GM12891 (cell line): ENCODE measurements at regions not wholly inside any gene's neighbourhood (a gene's known extent, or its start where the extent isn't known, plus 50 kb on each side); places are given as distances from the start of the nearest gene placed in this dataset.
"Not testable (repeated sequence)": the region's sequence is repeated elsewhere in the genome, so short reads cannot be mapped to it uniquely, and the experiment has no call there.

Experiments
- DNase-seq: peaks from one replicate; pipeline ENCODE4 v3.0.0; 2011; ENCODE audit warnings: low spot score; ENCODE audit not compliant: insufficient read length
- FAIRE-seq: peaks from 2 replicates; lab custom pipeline; 2011; peaks lifted over from hg19 to GRCh38; lab: Jason Lieb, UNC
- PAX5 ChIP-seq: IDR thresholded peaks from 2 replicates; pipeline ENCODE4 v1.6.1; 2011; ENCODE audit warnings: low read length, moderate library complexity, mild to moderate bottlenecking; ENCODE audit not compliant: insufficient read depth, severe bottlenecking
- POLR2A ChIP-seq: IDR thresholded peaks from 2 replicates; pipeline ENCODE4 v1.6.1; 2011; ENCODE audit warnings: low read depth, low read length, control low read depth
- POLR2AphosphoS5 ChIP-seq: IDR thresholded peaks from 2 replicates; pipeline ENCODE4 v1.6.1; 2011; ENCODE audit warnings: low read depth, low read length, control low read depth
- POU2F2 ChIP-seq: IDR thresholded peaks from 2 replicates; pipeline ENCODE4 v1.6.1; 2011; ENCODE audit warnings: low read depth, mild to moderate bottlenecking, control low read depth, low read length, moderate library complexity
- SPI1 ChIP-seq: IDR thresholded peaks from 2 replicates; pipeline ENCODE4 v1.6.1; 2011; ENCODE audit warnings: low read depth, low read length, control low read depth
- TAF1 ChIP-seq: IDR thresholded peaks from 2 replicates; pipeline ENCODE4 v1.6.1; 2011; ENCODE audit warnings: low read depth, low read length, control low read depth

GRCh38 chr3:153503873-153504272, 341.8 kb downstream of the RAP2B start:
- no peak for DNase-seq
- TF ChIP-seq POU2F2 (no peak), TAF1 (no peak), POLR2A (no peak), PAX5 (no peak), POLR2AphosphoS5 (no peak), SPI1 (no peak)
- FAIRE-seq: no peak

- DNase-seq, FAIRE-seq: not testable (repeated sequence)
Observed at GRCh38 chr3:153506205-153506604, 344.2 kb downstream of the RAP2B start.

- not testable (repeated sequence) for DNase-seq, FAIRE-seq
Observed at GRCh38 chr3:153506686-153507085, 344.7 kb downstream of the RAP2B start.

- TF ChIP-seq POU2F2 (no peak), POLR2AphosphoS5 (no peak), PAX5 (no peak), POLR2A (no peak), SPI1 (no peak), TAF1 (no peak)
- FAIRE-seq (no peak), DNase-seq (no peak)
Observed at GRCh38 chr3:153513236-153513635, 351.2 kb downstream of the RAP2B start.

GRCh38 chr3:153528473-153528872, 366.4 kb downstream of the RAP2B start:
- no peak for FAIRE-seq
- no peak for DNase-seq
- no peak for TF ChIP-seq POLR2AphosphoS5
- no peak for TF ChIP-seq POU2F2
- no peak for TF ChIP-seq TAF1
- TF ChIP-seq POLR2A: no peak
- TF ChIP-seq PAX5: no peak
- no peak for TF ChIP-seq SPI1

- FAIRE-seq (no peak), DNase-seq (no peak)
- TF ChIP-seq POLR2AphosphoS5 (no peak), POLR2A (no peak), POU2F2 (no peak), SPI1 (no peak), PAX5 (no peak), TAF1 (no peak)
Observed at GRCh38 chr3:153539263-153539662, 377.2 kb downstream of the RAP2B start.

- TF ChIP-seq POLR2AphosphoS5 (no peak), POLR2A (no peak)
- FAIRE-seq (no peak), DNase-seq (no peak)
Observed at GRCh38 chr3:153545471-153545870, 383.4 kb downstream of the RAP2B start.

- DNase-seq (no peak), FAIRE-seq (no peak)
- TF ChIP-seq POLR2AphosphoS5 (no peak), POLR2A (no peak), PAX5 (no peak), POU2F2 (no peak), SPI1 (no peak), TAF1 (no peak)
Observed at GRCh38 chr3:153547970-153548369, 385.9 kb downstream of the RAP2B start.

- not testable (repeated sequence) for FAIRE-seq, DNase-seq
Observed at GRCh38 chr3:153549686-153550085, 387.7 kb downstream of the RAP2B start.

- TF ChIP-seq POLR2A (no peak), SPI1 (no peak), POLR2AphosphoS5 (no peak), TAF1 (no peak), POU2F2 (no peak), PAX5 (no peak)
- FAIRE-seq (no peak), DNase-seq (no peak)
Observed at GRCh38 chr3:153551536-153552285, 389.7 kb downstream of the RAP2B start.

- FAIRE-seq: no peak
- TF ChIP-seq TAF1: no peak
- TF ChIP-seq POU2F2: no peak
- no peak for TF ChIP-seq SPI1
- TF ChIP-seq POLR2AphosphoS5: no peak
- no peak for TF ChIP-seq PAX5
- no peak for TF ChIP-seq POLR2A
Observed at GRCh38 chr3:153552887-153553604, 391.0 kb downstream of the RAP2B start.

GRCh38 chr3:153553605-153553945, 391.5 kb downstream of the RAP2B start:
- FAIRE-seq (no peak), DNase-seq (no peak)
- TF ChIP-seq POLR2A: no peak
- no peak for TF ChIP-seq PAX5
- TF ChIP-seq SPI1: no peak
- no peak for TF ChIP-seq POU2F2
- TF ChIP-seq POLR2AphosphoS5: no peak
- TF ChIP-seq TAF1: no peak

More at GRCh38 chr3:153552887-153553604, 391.0 kb downstream of the RAP2B start:
- no peak for DNase-seq
